CD14-positive monocyte (primary cell): ENCODE measurements at regions not wholly inside any gene's neighbourhood (a gene's known extent, or its start where the extent isn't known, plus 50 kb on each side); places are given as distances from the start of the nearest gene placed in this dataset.

ENCODE experiments used
- DNase-seq, 3 donors: peaks; one replicate each; pipeline ENCODE4 v3.0.0-alpha.2; 2011 to 2022
- H2AFZ ChIP-seq: 2 replicates; pipeline ENCODE4 v1.6.0; 2012; ENCODE audit warnings: mild to moderate bottlenecking, low read depth, low read length, inconsistent platforms; ENCODE audit not compliant: insufficient read depth, poor library complexity, severe bottlenecking
- H3K27ac ChIP-seq, 2 donors: 1 replicate in 1 of 2; 2 replicates in 1 of 2; pipeline ENCODE4 v1.5.1; 2012 to 2013; ENCODE audit warnings: low read length in 2 of 2, control low read depth in 1 of 2, inconsistent platforms in 1 of 2, low read depth in 1 of 2, mild to moderate bottlenecking in 1 of 2
- H3K27me3 ChIP-seq, 2 donors: one replicate each; pipeline versions ENCODE4 v1.6.0 to v1.6.1; 2011 to 2013; ENCODE audit warnings: low read length in 2 of 2; ENCODE audit not compliant: control insufficient read depth in 2 of 2, insufficient read depth in 2 of 2
- H3K36me3 ChIP-seq, 2 donors: replicated peaks in 1 of 2; 1 replicate in 1 of 2; 2 replicates in 1 of 2; pipeline versions ENCODE4 v1.5.1 to v1.6.1; 2012 to 2013; ENCODE audit warnings: low read length in 2 of 2, control low read depth in 1 of 2, inconsistent platforms in 1 of 2, mild to moderate bottlenecking in 1 of 2; ENCODE audit not compliant: insufficient read depth in 2 of 2, control insufficient read depth in 1 of 2
- H3K4me1 ChIP-seq, 2 donors: 1 replicate in 1 of 2; 2 replicates in 1 of 2; pipeline versions ENCODE4 v1.5.1 to v1.6.1; 2012 to 2013; ENCODE audit warnings: low read length in 2 of 2, control low read depth in 1 of 2, inconsistent platforms in 1 of 2, mild to moderate bottlenecking in 1 of 2, moderate library complexity in 1 of 2; ENCODE audit not compliant: insufficient read depth in 2 of 2, control insufficient read depth in 1 of 2
- H3K4me2 ChIP-seq: replicated peaks from 2 replicates; pipeline ENCODE3; 2012; ENCODE audit warnings: low read length, moderate library complexity, mild to moderate bottlenecking; ENCODE audit not compliant: poor library complexity, severe bottlenecking; ENCODE audit errors: extremely low read depth
- H3K4me3 ChIP-seq, 3 experiments: fragments of 200-600 bp in 1 of 3; sonication (generic) in 1 of 3; replicated peaks in 1 of 3; 1 replicate in 2 of 3; 2 replicates in 1 of 3; pipeline ENCODE4 v1.5.1; 2011 to 2013; ENCODE audit warnings: low read length in 3 of 3, mild to moderate bottlenecking in 3 of 3, control low read depth in 2 of 3, low read depth in 2 of 3, inconsistent platforms in 1 of 3, moderate library complexity in 1 of 3
- H3K79me2 ChIP-seq: 2 replicates; pipeline ENCODE4 v1.6.0; 2012; ENCODE audit warnings: mild to moderate bottlenecking, control low read depth, inconsistent platforms, low read length, moderate library complexity; ENCODE audit not compliant: insufficient read depth
- H3K9ac ChIP-seq: 2 replicates; pipeline ENCODE4 v1.6.0; 2017; ENCODE audit warnings: low read length, mild to moderate bottlenecking; ENCODE audit not compliant: insufficient read depth, poor library complexity, severe bottlenecking
- H3K9me3 ChIP-seq, 2 donors: replicated peaks in 1 of 2; 1 replicate in 1 of 2; 2 replicates in 1 of 2; pipeline versions ENCODE4 v1.5.1 to v1.6.1; 2012 to 2013; ENCODE audit warnings: low read length in 2 of 2, control low read depth in 1 of 2; ENCODE audit not compliant: control insufficient read depth in 1 of 2, insufficient read depth in 1 of 2
- H4K20me1 ChIP-seq: 2 replicates; pipeline ENCODE4 v1.6.0; 2012; ENCODE audit warnings: mild to moderate bottlenecking, low read length, control low read depth, moderate library complexity; ENCODE audit not compliant: insufficient read depth
- H3K27ac Mint-ChIP-seq, 7 donors: one replicate each; pipeline ENCODE4 v1.8.0; 2020; ENCODE audit warnings: mild to moderate bottlenecking in 7 of 7, mixed read lengths in 7 of 7, moderate library complexity in 6 of 7, inconsistent platforms in 2 of 7
- H3K27me3 Mint-ChIP-seq, 3 donors: one replicate each; pipeline ENCODE4 v1.8.0; 2021 to 2022; ENCODE audit warnings: low read depth in 3 of 3, mild to moderate bottlenecking in 3 of 3, mixed read lengths in 3 of 3, moderate library complexity in 3 of 3, inconsistent platforms in 1 of 3
- H3K36me3 Mint-ChIP-seq, 2 donors: one replicate each; pipeline ENCODE4 v1.8.0; 2020; ENCODE audit warnings: mixed read lengths in 2 of 2, inconsistent platforms in 1 of 2, mild to moderate bottlenecking in 1 of 2
- H3K4me1 Mint-ChIP-seq: one replicate; pipeline ENCODE4 v1.8.0; 2020; ENCODE audit warnings: mild to moderate bottlenecking, mixed read lengths
- H3K4me3 Mint-ChIP-seq, 2 donors: one replicate each; pipeline ENCODE4 v1.8.0; 2020; ENCODE audit warnings: mild to moderate bottlenecking in 2 of 2, mixed read lengths in 2 of 2, moderate library complexity in 1 of 2
- H3K9me3 Mint-ChIP-seq, 7 donors: one replicate each; pipeline ENCODE4 v1.8.0; 2020 to 2022; ENCODE audit warnings: mixed read lengths in 7 of 7, mild to moderate bottlenecking in 6 of 7, moderate library complexity in 6 of 7, inconsistent platforms in 2 of 7
- WGBS: methylation state at CpG from one replicate; pipeline ENCODE4 v1.1.5; 2013; ENCODE audit warnings: missing lambda C conversion rate; ENCODE audit not compliant: insufficient coverage; 5-methylcytosine and 5-hydroxymethylcytosine counted together
- intact Hi-C, 2 donors: fragments of 100-400 bp; cut with micrococcal nuclease; formaldehyde crosslinking; loops; one replicate each; pipeline versions ENCODE4 v1.15.0 to v1.15.1; 2023
- TF ChIP-seq, protein P1 (sequence below): fragments of 200-600 bp; IDR thresholded peaks from one replicate; pipeline ENCODE4 v1.8.0; 2022; ENCODE audit warnings: antibody characterized with exemption, mild to moderate bottlenecking

DNA sequence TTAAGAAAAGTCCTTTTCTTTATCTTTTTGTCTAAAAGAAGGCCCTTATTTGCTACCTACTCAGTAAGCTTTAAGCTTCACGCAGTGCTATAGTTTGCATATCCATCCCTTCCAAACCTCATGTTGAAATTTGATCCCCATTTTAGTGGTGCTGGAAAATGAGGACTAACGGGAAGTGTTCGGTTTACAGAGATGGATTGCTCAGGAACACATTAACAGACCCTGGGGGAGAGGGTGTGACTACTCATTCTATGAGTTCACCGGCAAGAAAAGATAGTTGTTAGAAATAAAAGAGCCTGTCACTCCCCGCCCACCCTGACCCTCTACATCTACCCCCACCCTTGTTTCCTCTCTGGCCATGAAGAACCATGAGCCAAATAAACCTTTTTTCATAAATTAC, 546.2 kb downstream of the MEI4 start:
- Histone ChIP-seq H4K20me1 (no peaks in the 10 kb centered on the region), H3K9ac (no peak overlapping the region), H3K27ac (no peak overlapping the region), H3K4me1 (no peaks in the 10 kb centered on the region), H3K9me3 (peaks cover 0 to 3% of the 10 kb centered on the region in 2 donors), H2AFZ (no peak overlapping the region), H3K79me2 (no peaks in the 10 kb centered on the region), H3K27me3 (no peaks in the 10 kb centered on the region), H3K4me3 (no peak overlapping the region), H3K4me2 (no peak overlapping the region), H3K36me3 (no peaks in the 10 kb centered on the region)
- Mint-ChIP-seq H3K36me3 (no peaks in the 10 kb centered on the region), H3K27ac (no peak overlapping the region), H3K9me3 (peaks cover 0 to 10% (median 2%) of the 10 kb centered on the region in 7 donors), H3K27me3 (no peaks in the 10 kb centered on the region), H3K4me3 (no peak overlapping the region), H3K4me1 (no peaks in the 10 kb centered on the region)
- no peak for DNase-seq
- WGBS, result no CpG with 5 or more reads among the region's 5 CpGs
- intact Hi-C loops, result no loop called here
- TF ChIP-seq, protein P1, sequence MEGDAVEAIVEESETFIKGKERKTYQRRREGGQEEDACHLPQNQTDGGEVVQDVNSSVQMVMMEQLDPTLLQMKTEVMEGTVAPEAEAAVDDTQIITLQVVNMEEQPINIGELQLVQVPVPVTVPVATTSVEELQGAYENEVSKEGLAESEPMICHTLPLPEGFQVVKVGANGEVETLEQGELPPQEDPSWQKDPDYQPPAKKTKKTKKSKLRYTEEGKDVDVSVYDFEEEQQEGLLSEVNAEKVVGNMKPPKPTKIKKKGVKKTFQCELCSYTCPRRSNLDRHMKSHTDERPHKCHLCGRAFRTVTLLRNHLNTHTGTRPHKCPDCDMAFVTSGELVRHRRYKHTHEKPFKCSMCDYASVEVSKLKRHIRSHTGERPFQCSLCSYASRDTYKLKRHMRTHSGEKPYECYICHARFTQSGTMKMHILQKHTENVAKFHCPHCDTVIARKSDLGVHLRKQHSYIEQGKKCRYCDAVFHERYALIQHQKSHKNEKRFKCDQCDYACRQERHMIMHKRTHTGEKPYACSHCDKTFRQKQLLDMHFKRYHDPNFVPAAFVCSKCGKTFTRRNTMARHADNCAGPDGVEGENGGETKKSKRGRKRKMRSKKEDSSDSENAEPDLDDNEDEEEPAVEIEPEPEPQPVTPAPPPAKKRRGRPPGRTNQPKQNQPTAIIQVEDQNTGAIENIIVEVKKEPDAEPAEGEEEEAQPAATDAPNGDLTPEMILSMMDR, result no peak

DNA sequence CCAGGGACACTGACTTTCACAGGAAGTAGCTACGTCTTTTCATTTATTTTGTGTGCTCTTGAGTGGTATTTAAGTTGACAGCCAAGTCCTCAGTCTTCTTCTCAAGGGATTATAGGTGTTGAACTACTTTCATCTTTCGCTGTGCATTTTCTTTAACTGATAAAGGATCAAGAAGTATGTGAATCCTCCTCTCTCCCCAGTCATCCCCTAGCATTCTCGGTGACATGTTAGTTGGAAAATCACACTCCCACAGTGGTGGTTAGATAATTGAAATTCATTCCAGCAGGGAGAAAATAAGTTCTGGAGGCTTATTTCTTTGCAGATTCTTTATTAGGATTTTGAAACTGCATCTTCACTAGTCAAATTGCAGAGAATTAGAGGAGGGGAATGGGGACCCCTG, 569.4 kb downstream of the MEI4 start:
- no peaks in the 10 kb centered on the region for H3K4me1 Mint-ChIP-seq
- no peaks in the 10 kb centered on the region for H3K36me3 Mint-ChIP-seq
- no peak overlapping the region for H3K4me3 ChIP-seq
- peaks cover 0 to 14% (median 0%) of the 10 kb centered on the region in 7 donors for H3K9me3 Mint-ChIP-seq
- H2AFZ ChIP-seq, result no peak overlapping the region
- H3K79me2 ChIP-seq, result no peaks in the 10 kb centered on the region
- H3K9me3 ChIP-seq, result no peaks in the 10 kb centered on the region
- no peak overlapping the region for H3K4me2 ChIP-seq
- H3K4me1 ChIP-seq, result no peaks in the 10 kb centered on the region
- H3K27ac Mint-ChIP-seq, result no peak overlapping the region
- H4K20me1 ChIP-seq, result no peaks in the 10 kb centered on the region
- H3K4me3 Mint-ChIP-seq, result no peak overlapping the region
- H3K27ac ChIP-seq, result no peak overlapping the region
- H3K9ac ChIP-seq, result no peak overlapping the region
- H3K27me3 Mint-ChIP-seq, result peaks cover 0 to 2% (median 0%) of the 10 kb centered on the region in 3 donors
- intact Hi-C loops, result no loop called here
- no CpG with 5 or more reads among the region's 3 CpGs for WGBS
- no peak for DNase-seq
- TF ChIP-seq, protein P1, result no peak
- no peaks in the 10 kb centered on the region for H3K36me3 ChIP-seq
- H3K27me3 ChIP-seq, result no peaks in the 10 kb centered on the region
